Neural cell (in vitro differentiated cells): ENCODE measurements at regions not wholly inside any gene's neighbourhood (a gene's known extent, or its start where the extent isn't known, plus 50 kb on each side); places are given as distances from the start of the nearest gene placed in this dataset.

Experiments
- H2AFZ ChIP-seq: fragments of 200-600, 300-800 bp; sonication (generic), shearing (Covaris generic); 2 replicates; pipeline ENCODE4 v1.6.0; 2014; ENCODE audit warnings: low read depth, mild to moderate bottlenecking, antibody characterized with exemption, low read length, moderate library complexity
- H3F3A ChIP-seq: fragments of 200-600 bp; shearing (Covaris generic); 2 replicates; pipeline ENCODE4 v1.6.1; 2016; ENCODE audit warnings: mild to moderate bottlenecking, moderate library complexity, mixed read lengths, antibody characterized with exemption, low read length; ENCODE audit not compliant: insufficient read depth, poor library complexity, severe bottlenecking
- H3K27ac ChIP-seq: fragments of 200-600, 300-800 bp; sonication (generic), shearing (Covaris generic); 2 replicates; pipeline ENCODE4 v1.5.1; 2014; ENCODE audit warnings: mild to moderate bottlenecking, low read length, moderate library complexity
- H3K27me3 ChIP-seq: fragments of 300-800, 200-600 bp; sonication (generic), shearing (Covaris generic); 2 replicates; pipeline ENCODE4 v1.6.0; 2014; ENCODE audit warnings: mild to moderate bottlenecking, low read depth, low read length, moderate library complexity; ENCODE audit not compliant: insufficient read depth
- H3K36me3 ChIP-seq: fragments of 300-800, 200-600 bp; sonication (generic), shearing (Covaris generic); 2 replicates; pipeline ENCODE4 v1.5.1; 2014; ENCODE audit warnings: mild to moderate bottlenecking, antibody characterized with exemption, low read length, moderate library complexity; ENCODE audit not compliant: insufficient read depth
- H3K4me2 ChIP-seq: fragments of 300-800, 200-600 bp; sonication (generic), shearing (Covaris generic); 2 replicates; pipeline ENCODE4 v1.6.0; 2014; ENCODE audit warnings: mild to moderate bottlenecking, low read length
- H3K4me3 ChIP-seq: fragments of 300-800, 200-600 bp; sonication (generic), shearing (Covaris generic); 2 replicates; pipeline ENCODE4 v1.5.1; 2014; ENCODE audit warnings: mild to moderate bottlenecking, low read length, moderate library complexity
- H3K79me2 ChIP-seq: fragments of 200-600 bp; shearing (Covaris generic); replicated peaks from 2 replicates; pipeline ENCODE4 v1.6.0; 2014; ENCODE audit warnings: mild to moderate bottlenecking, low read length, moderate library complexity; ENCODE audit not compliant: insufficient read depth
- H3K9ac ChIP-seq: fragments of 300-800, 200-600 bp; sonication (generic), shearing (Covaris generic); 2 replicates; pipeline ENCODE4 v1.6.1; 2016; ENCODE audit warnings: mild to moderate bottlenecking, low read length, mixed read lengths
- H3K9me2 ChIP-seq: fragments of 200-600 bp; shearing (Covaris generic); 2 replicates; pipeline ENCODE4 v1.6.1; 2016; ENCODE audit warnings: mild to moderate bottlenecking, low read length, mixed read lengths; ENCODE audit not compliant: insufficient read depth
- H3K9me3 ChIP-seq: fragments of 200-600, 300-800 bp; sonication (generic), shearing (Covaris generic); 2 replicates; pipeline ENCODE4 v1.6.1; 2016; ENCODE audit warnings: mild to moderate bottlenecking, mixed run types, low read length, moderate library complexity, mixed read lengths
- H4K20me1 ChIP-seq: fragments of 200-600 bp; shearing (Covaris generic); 2 replicates; pipeline ENCODE4 v1.6.1; 2016; ENCODE audit warnings: mild to moderate bottlenecking, mixed run types; ENCODE audit not compliant: insufficient read depth
- CTCF ChIP-seq: fragments of 450-650 bp; IDR thresholded peaks from 2 replicates; pipeline ENCODE4 v1.5.1; 2014; ENCODE audit warnings: antibody characterized with exemption, mild to moderate bottlenecking, moderate library complexity; ENCODE audit not compliant: poor library complexity, severe bottlenecking
- EP300 ChIP-seq: fragments of 450-650 bp; conservative IDR thresholded peaks from 2 replicates; pipeline ENCODE4 v1.6.1; 2014; ENCODE audit warnings: antibody characterized with exemption, mild to moderate bottlenecking, moderate library complexity; ENCODE audit not compliant: poor library complexity, severe bottlenecking
- EZH2 ChIP-seq: fragments of 200-600, 300-800 bp; shearing (Covaris generic), sonication (generic); IDR thresholded peaks from 2 replicates; pipeline ENCODE4 v1.6.1; 2014; ENCODE audit warnings: antibody characterized with exemption, low read length, borderline replicate concordance, mild to moderate bottlenecking; ENCODE audit not compliant: insufficient read depth, poor library complexity, severe bottlenecking
- MXI1 ChIP-seq: fragments of 450-650 bp; conservative IDR thresholded peaks from 2 replicates; pipeline ENCODE4 v1.6.1; 2014; ENCODE audit warnings: antibody characterized with exemption, mild to moderate bottlenecking; ENCODE audit not compliant: poor library complexity, severe bottlenecking
- POLR2AphosphoS5 ChIP-seq: IDR thresholded peaks from 2 replicates; pipeline ENCODE4 v1.6.1; 2012
- RAD21 ChIP-seq: fragments of 450-650 bp; conservative IDR thresholded peaks from 2 replicates; pipeline ENCODE4 v1.6.1; 2014; ENCODE audit warnings: antibody characterized with exemption, mild to moderate bottlenecking, moderate library complexity
- REST ChIP-seq: IDR thresholded peaks from 2 replicates; pipeline ENCODE4 v1.6.1; 2012; ENCODE audit warnings: borderline replicate concordance
- SMC3 ChIP-seq: fragments of 450-650 bp; conservative IDR thresholded peaks from 2 replicates; pipeline ENCODE4 v1.6.1; 2014; ENCODE audit warnings: antibody characterized with exemption, mild to moderate bottlenecking, moderate library complexity; ENCODE audit not compliant: poor library complexity
- TAF1 ChIP-seq: IDR thresholded peaks from 2 replicates; pipeline ENCODE4 v1.6.1; 2012; ENCODE audit warnings: low read depth

GRCh38 chr18:30457156-30457555 lies 585.4 kb downstream of the DSC3 start:
- Histone ChIP-seq H3K9me2 (no peaks in the 10 kb centered on the region), H3K9ac (no peak overlapping the region), H3K9me3 (no peaks in the 10 kb centered on the region), H3K4me3 (no peak overlapping the region), H4K20me1 (no peaks in the 10 kb centered on the region), H3K36me3 (no peaks in the 10 kb centered on the region), H2AFZ (no peak overlapping the region), H3K27ac (no peak overlapping the region), H3F3A (no peaks in the 10 kb centered on the region), H3K79me2 (no peaks in the 10 kb centered on the region), H3K4me2 (no peak overlapping the region), H3K27me3 (no peaks in the 10 kb centered on the region)
- TF ChIP-seq RAD21 (no peak), SMC3 (no peak), EP300 (no peak), REST (no peak), MXI1 (no peak), CTCF (no peak), TAF1 (no peak), EZH2 (no peak), POLR2AphosphoS5 (no peak)

- no peak overlapping the region for H3K4me3 ChIP-seq
- H3K4me2 ChIP-seq: no peak overlapping the region
- H3K27me3 ChIP-seq: no peaks in the 10 kb centered on the region
- no peaks in the 10 kb centered on the region for H4K20me1 ChIP-seq
- H3K27ac ChIP-seq: no peak overlapping the region
- TF ChIP-seq POLR2AphosphoS5 (no peak), RAD21 (no peak), EZH2 (no peak), CTCF (no peak), SMC3 (no peak), REST (no peak), EP300 (no peak), MXI1 (no peak), TAF1 (no peak)
- no peaks in the 10 kb centered on the region for H3K9me3 ChIP-seq
- H3K9me2 ChIP-seq: no peaks in the 10 kb centered on the region
- no peaks in the 10 kb centered on the region for H3F3A ChIP-seq
- H3K79me2 ChIP-seq: no peaks in the 10 kb centered on the region
- no peak overlapping the region for H2AFZ ChIP-seq
- H3K9ac ChIP-seq: no peak overlapping the region
- no peaks in the 10 kb centered on the region for H3K36me3 ChIP-seq
These were observed 586.8 kb downstream of the DSC3 start for GRCh38 chr18:30455741-30456140.
